Uterus (tissue), 2 donors: ENCODE measurements at regions not wholly inside any gene's neighbourhood (a gene's known extent, or its start where the extent isn't known, plus 50 kb on each side); places are given as distances from the start of the nearest gene placed in this dataset.

ENCODE experiments used
- POLR2A ChIP-seq, 2 donors: fragments of 450-650 bp; IDR thresholded peaks; one replicate each; pipeline ENCODE4 v1.6.1; 2016; ENCODE audit warnings: antibody characterized with exemption in 2 of 2, mild to moderate bottlenecking in 1 of 2, moderate library complexity in 1 of 2
- TF ChIP-seq, protein P1 (sequence below), 4 experiments: fragments of 200-600 bp in 2 of 4; fragments of 450-650 bp in 2 of 4; sonication (generic) in 2 of 4; IDR thresholded peaks; one replicate each; pipeline ENCODE4 v1.5.1; 2016 to 2019; ENCODE audit warnings: antibody characterized with exemption in 4 of 4, mild to moderate bottlenecking in 2 of 4, moderate library complexity in 1 of 4

DNA sequence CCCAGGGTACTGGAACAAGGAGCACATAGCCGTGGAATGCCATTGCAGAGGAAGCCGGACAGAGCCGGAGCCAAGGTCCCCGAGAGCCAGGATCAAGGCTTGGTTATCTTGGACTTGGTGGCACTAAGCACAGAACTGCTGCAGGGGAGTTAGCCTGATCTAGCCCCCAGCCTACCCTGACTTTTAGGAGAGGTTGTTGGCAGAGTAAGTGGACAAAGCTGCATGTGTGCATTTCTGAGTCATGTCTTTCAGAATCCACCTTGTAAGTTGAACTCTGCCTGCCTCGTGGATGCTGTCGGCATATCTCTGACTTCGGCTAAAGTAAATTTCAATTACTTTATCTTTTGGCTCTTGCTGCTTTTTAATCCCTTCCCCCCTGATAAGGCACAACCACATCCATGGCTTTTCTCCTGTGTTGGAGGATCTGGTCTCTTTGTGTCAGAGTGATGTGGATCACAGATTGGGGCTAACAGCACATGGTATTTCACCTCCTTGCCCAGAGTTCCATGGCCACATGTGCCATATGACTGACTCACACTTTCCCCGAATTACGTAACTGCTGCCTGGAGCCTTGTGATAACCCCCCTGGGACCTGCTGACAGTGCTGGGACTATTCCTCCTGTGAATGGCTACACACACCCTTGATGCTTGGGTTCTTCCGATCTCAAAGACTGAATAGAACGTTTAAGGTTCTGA, 240.3 kb downstream of the EMP1 start:
- TF ChIP-seq, protein P1, sequence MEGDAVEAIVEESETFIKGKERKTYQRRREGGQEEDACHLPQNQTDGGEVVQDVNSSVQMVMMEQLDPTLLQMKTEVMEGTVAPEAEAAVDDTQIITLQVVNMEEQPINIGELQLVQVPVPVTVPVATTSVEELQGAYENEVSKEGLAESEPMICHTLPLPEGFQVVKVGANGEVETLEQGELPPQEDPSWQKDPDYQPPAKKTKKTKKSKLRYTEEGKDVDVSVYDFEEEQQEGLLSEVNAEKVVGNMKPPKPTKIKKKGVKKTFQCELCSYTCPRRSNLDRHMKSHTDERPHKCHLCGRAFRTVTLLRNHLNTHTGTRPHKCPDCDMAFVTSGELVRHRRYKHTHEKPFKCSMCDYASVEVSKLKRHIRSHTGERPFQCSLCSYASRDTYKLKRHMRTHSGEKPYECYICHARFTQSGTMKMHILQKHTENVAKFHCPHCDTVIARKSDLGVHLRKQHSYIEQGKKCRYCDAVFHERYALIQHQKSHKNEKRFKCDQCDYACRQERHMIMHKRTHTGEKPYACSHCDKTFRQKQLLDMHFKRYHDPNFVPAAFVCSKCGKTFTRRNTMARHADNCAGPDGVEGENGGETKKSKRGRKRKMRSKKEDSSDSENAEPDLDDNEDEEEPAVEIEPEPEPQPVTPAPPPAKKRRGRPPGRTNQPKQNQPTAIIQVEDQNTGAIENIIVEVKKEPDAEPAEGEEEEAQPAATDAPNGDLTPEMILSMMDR (IDR thresholded peaks at IDR 0.05), result no peak
- no peak for TF ChIP-seq POLR2A (IDR thresholded peaks at IDR 0.05)
